ENCODE measurements at regions not wholly inside any gene's neighbourhood (a gene's known extent, or its start where the extent isn't known, plus 50 kb on each side); places are given as distances from the start of the nearest gene placed in this dataset.

GRCh38 chr10:84903320-84903719 is 574.9 kb downstream of the CCSER2 start:
- TF ChIP-seq CTCF (IDR thresholded peaks at IDR 0.05; ENCODE audit: poor library complexity) (no peak), EZH2phosphoT487 (IDR thresholded peaks at IDR 0.05; ENCODE audit: low read depth, severe bottlenecking, unreplicated experiment) (no peak), EZH2 (IDR thresholded peaks at IDR 0.05; ENCODE audit: borderline replicate concordance) (no peak)
